HEK293 (cell line): ENCODE measurements at regions not wholly inside any gene's neighbourhood (a gene's known extent, or its start where the extent isn't known, plus 50 kb on each side); places are given as distances from the start of the nearest gene placed in this dataset.

ENCODE experiments used
- CTCF ChIA-PET: fragments of 350-600 bp; formaldehyde crosslinking; extraction: SDS; loops from one replicate; lab custom pipeline; 2021; ENCODE audit warnings: antibody characterized with exemption; lab: Yijun Ruan, JAX
- POLR2A ChIA-PET: fragments of 300-600 bp; formaldehyde crosslinking; extraction: SDS; loops from one replicate; lab custom pipeline; 2020; ENCODE audit warnings: antibody characterized with exemption, inconsistent platforms; lab: Yijun Ruan, JAX
- H3K27ac ChIP-seq: fragments of 200-500 bp; sonication (Bioruptor generic); 2 replicates; pipeline ENCODE4 v1.5.1; 2014; ENCODE audit warnings: low read depth, low read length, control low read depth, inconsistent platforms; ENCODE audit errors: extremely low read depth
- H3K36me3 ChIP-seq, 2 experiments: fragments of 200-500 bp in 1 of 2; sonication (Bioruptor generic) in 1 of 2; 1 replicate in 1 of 2; 2 replicates in 1 of 2; pipeline ENCODE4 v1.5.1; 2014 to 2017; ENCODE audit warnings: inconsistent platforms in 2 of 2, low read length in 2 of 2; ENCODE audit not compliant: control insufficient read depth in 2 of 2, insufficient read depth in 1 of 2
- H3K4me1 ChIP-seq: fragments of 200-500 bp; sonication (Bioruptor generic); 2 replicates; pipeline ENCODE4 v1.5.1; 2014; ENCODE audit warnings: mild to moderate bottlenecking, low read length, inconsistent platforms; ENCODE audit not compliant: control insufficient read depth, insufficient read depth
- H3K4me3 ChIP-seq: 2 replicates; pipeline ENCODE4 v1.5.1; 2011; ENCODE audit warnings: low read depth, mild to moderate bottlenecking, control low read depth, low read length, moderate library complexity
- H3K9me3 ChIP-seq: fragments of 200-500 bp; sonication (Bioruptor generic); 2 replicates; pipeline ENCODE4 v1.5.1; 2014; ENCODE audit warnings: low read depth, low read length, inconsistent platforms; ENCODE audit not compliant: control insufficient read depth, insufficient read depth
- BCL11A ChIP-seq: fragments of 450-650 bp; formaldehyde crosslinking; IDR thresholded peaks from 2 replicates; pipeline ENCODE4 v1.5.1; 2016; ENCODE audit warnings: low read depth, missing biosample characterization, missing genetic modification characterization
- GLIS1 ChIP-seq: fragments of 450-650 bp; formaldehyde crosslinking; IDR thresholded peaks from 2 replicates; pipeline ENCODE4 v1.5.1; 2016; ENCODE audit warnings: missing biosample characterization, missing genetic modification characterization
- KLF8 ChIP-seq: fragments of 450-650 bp; formaldehyde crosslinking; IDR thresholded peaks from 2 replicates; pipeline ENCODE4 v1.5.1; 2016; ENCODE audit warnings: missing biosample characterization, missing genetic modification characterization
- PRDM2 ChIP-seq: fragments of 450-650 bp; formaldehyde crosslinking; IDR thresholded peaks from 2 replicates; pipeline ENCODE4 v1.5.1; 2016; ENCODE audit warnings: missing biosample characterization, missing genetic modification characterization, borderline replicate concordance
- RBAK ChIP-seq: fragments of 450-650 bp; formaldehyde crosslinking; IDR thresholded peaks from 2 replicates; pipeline ENCODE4 v1.5.1; 2016; ENCODE audit warnings: missing biosample characterization, missing genetic modification characterization
- ZBTB20 ChIP-seq: fragments of 450-650 bp; formaldehyde crosslinking; IDR thresholded peaks from 2 replicates; pipeline ENCODE4 v1.5.1; 2016; ENCODE audit warnings: missing biosample characterization, missing genetic modification characterization
- ZNF175 ChIP-seq: fragments of 450-650 bp; formaldehyde crosslinking; IDR thresholded peaks from 2 replicates; pipeline ENCODE4 v1.5.1; 2016; ENCODE audit warnings: missing biosample characterization, missing genetic modification characterization
- ZNF311 ChIP-seq: fragments of 450-650 bp; formaldehyde crosslinking; IDR thresholded peaks from 2 replicates; pipeline ENCODE4 v1.5.1; 2017; ENCODE audit warnings: missing biosample characterization, missing genetic modification characterization, borderline replicate concordance
- ZNF560 ChIP-seq: fragments of 450-650 bp; formaldehyde crosslinking; IDR thresholded peaks from 2 replicates; pipeline ENCODE4 v1.5.1; 2017; ENCODE audit warnings: missing biosample characterization, missing genetic modification characterization, borderline replicate concordance
- ZNF600 ChIP-seq: fragments of 450-650 bp; formaldehyde crosslinking; IDR thresholded peaks from 2 replicates; pipeline ENCODE4 v1.5.1; 2016; ENCODE audit warnings: missing biosample characterization, missing genetic modification characterization
- ZNF610 ChIP-seq: fragments of 450-650 bp; formaldehyde crosslinking; IDR thresholded peaks from 2 replicates; pipeline ENCODE4 v1.5.1; 2016; ENCODE audit warnings: missing biosample characterization, missing genetic modification characterization, borderline replicate concordance
- ZNF660 ChIP-seq: fragments of 450-650 bp; IDR thresholded peaks from 2 replicates; pipeline ENCODE4 v1.5.1; 2018; ENCODE audit warnings: missing biosample characterization, mild to moderate bottlenecking, missing genetic modification characterization
- ZNF707 ChIP-seq: fragments of 450-650 bp; formaldehyde crosslinking; IDR thresholded peaks from 2 replicates; pipeline ENCODE4 v1.5.1; 2016; ENCODE audit warnings: missing biosample characterization, missing genetic modification characterization
- ZSCAN30 ChIP-seq: fragments of 450-650 bp; IDR thresholded peaks from 2 replicates; pipeline ENCODE4 v1.5.1; 2018; ENCODE audit warnings: missing biosample characterization, mild to moderate bottlenecking, missing genetic modification characterization, moderate library complexity
- ZSCAN4 ChIP-seq: fragments of 450-650 bp; formaldehyde crosslinking; IDR thresholded peaks from 2 replicates; pipeline ENCODE4 v1.5.1; 2017; ENCODE audit warnings: missing biosample characterization, missing genetic modification characterization
- TF ChIP-seq, protein P1 (sequence below): fragments of 450-650 bp; formaldehyde crosslinking; IDR thresholded peaks from 2 replicates; pipeline ENCODE4 v1.5.1; 2016; ENCODE audit warnings: missing biosample characterization, missing genetic modification characterization
- TF ChIP-seq, protein P2 (sequence below): fragments of 450-650 bp; IDR thresholded peaks from 2 replicates; pipeline ENCODE4 v1.5.1; 2018; ENCODE audit warnings: missing biosample characterization, missing genetic modification characterization

DNA sequence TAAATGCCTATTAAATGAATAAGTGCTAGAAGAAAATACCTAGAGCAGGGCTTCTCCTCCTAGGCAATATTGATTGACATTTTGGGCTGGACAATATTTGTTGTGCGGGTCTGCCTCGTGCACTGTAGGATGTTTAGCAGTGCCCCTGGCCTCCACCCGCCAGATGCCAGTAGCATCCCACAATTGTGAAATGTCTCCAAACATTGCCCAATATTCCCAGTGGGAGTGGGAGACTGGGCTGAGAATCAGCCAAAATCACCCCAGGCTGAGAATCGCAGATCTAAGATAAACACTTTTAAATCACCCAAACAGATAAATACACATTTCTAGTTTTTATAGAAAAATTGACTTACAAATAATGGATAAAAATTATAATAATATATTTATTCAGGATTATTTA lies 916.2 kb upstream of the LCORL start (continued):
- TF ChIP-seq KLF8 (tag by site-specific recombination) (no peak), ZBTB20 (no peak)
- TF ChIP-seq, all 188 proteins: peak for 0

- Histone ChIP-seq H3K36me3 (no peaks in the 10 kb centered on the region), H3K4me3 (no peak overlapping the region), H3K9me3 (no peaks in the 10 kb centered on the region), H3K27ac (no peak overlapping the region), H3K4me1 (no peaks in the 10 kb centered on the region)
- no peak for TF ChIP-seq ZSCAN30 (tag by site-specific recombination)
- POLR2A ChIA-PET: no interaction called here
- CTCF ChIA-PET: interaction anchor here (0.5 kb wide), 1 partner anchor 1100 kb away, joined by 4 read pairs; no protein-coding TSS in a partner anchor
Measured at GRCh38 chr4:18937080-18937479, 915.5 kb upstream of the LCORL start.

GRCh38 chr4:18935659-18936345 lies 914.2 kb upstream of the LCORL start:
- ChIA-PET POLR2A (no interaction called here), CTCF (no interaction called here)
- H3K9me3 ChIP-seq: no peaks in the 10 kb centered on the region
- no peaks in the 10 kb centered on the region for H3K4me1 ChIP-seq
- no peaks in the 10 kb centered on the region for H3K36me3 ChIP-seq
- no peak overlapping the region for H3K4me3 ChIP-seq
- no peak overlapping the region for H3K27ac ChIP-seq
- TF ChIP-seq ZSCAN4 (tag by site-specific recombination) (no peak), ZNF660 (tag by site-specific recombination) (no peak), ZNF311 (tag by site-specific recombination) (no peak), ZNF610 (no peak), ZNF560 (tag by site-specific recombination) (no peak)

GRCh38 chr4:18934197-18934596 lies 912.6 kb upstream of the LCORL start:
- no peaks in the 10 kb centered on the region for H3K9me3 ChIP-seq
- CTCF ChIA-PET: interaction anchor here (0.5 to 0.7 kb wide), 2 partner anchors 84 to 317 kb away, joined by 3 read pairs; no protein-coding TSS in a partner anchor
- POLR2A ChIA-PET: no interaction called here
- no peak overlapping the region for H3K27ac ChIP-seq
- TF ChIP-seq RBAK (no peak), BCL11A (no peak), ZNF660 (tag by site-specific recombination) (no peak), ZNF175 (tag by site-specific recombination) (no peak), ZNF600 (tag by site-specific recombination) (no peak), PRDM2 (tag by site-specific recombination) (no peak), GLIS1 (tag by site-specific recombination) (no peak), ZNF707 (tag by site-specific recombination) (no peak)
- TF ChIP-seq, protein P1, sequence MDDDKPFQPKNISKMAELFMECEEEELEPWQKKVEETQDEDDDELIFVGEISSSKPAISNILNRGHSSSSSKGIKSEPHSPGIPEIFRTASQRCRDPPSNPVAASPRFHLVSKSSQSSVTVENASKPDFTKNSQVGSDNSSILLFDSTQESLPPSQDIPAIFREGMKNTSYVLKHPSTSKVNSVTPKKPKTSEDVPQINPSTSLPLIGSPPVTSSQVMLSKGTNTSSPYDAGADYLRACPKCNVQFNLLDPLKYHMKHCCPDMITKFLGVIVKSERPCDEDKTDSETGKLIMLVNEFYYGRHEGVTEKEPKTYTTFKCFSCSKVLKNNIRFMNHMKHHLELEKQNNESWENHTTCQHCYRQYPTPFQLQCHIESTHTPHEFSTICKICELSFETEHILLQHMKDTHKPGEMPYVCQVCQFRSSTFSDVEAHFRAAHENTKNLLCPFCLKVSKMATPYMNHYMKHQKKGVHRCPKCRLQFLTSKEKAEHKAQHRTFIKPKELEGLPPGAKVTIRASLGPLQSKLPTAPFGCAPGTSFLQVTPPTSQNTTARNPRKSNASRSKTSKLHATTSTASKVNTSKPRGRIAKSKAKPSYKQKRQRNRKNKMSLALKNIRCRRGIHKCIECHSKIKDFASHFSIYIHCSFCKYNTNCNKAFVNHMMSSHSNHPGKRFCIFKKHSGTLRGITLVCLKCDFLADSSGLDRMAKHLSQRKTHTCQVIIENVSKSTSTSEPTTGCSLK: no peak
- TF ChIP-seq, protein P2, sequence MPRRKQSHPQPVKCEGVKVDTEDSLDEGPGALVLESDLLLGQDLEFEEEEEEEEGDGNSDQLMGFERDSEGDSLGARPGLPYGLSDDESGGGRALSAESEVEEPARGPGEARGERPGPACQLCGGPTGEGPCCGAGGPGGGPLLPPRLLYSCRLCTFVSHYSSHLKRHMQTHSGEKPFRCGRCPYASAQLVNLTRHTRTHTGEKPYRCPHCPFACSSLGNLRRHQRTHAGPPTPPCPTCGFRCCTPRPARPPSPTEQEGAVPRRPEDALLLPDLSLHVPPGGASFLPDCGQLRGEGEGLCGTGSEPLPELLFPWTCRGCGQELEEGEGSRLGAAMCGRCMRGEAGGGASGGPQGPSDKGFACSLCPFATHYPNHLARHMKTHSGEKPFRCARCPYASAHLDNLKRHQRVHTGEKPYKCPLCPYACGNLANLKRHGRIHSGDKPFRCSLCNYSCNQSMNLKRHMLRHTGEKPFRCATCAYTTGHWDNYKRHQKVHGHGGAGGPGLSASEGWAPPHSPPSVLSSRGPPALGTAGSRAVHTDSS (tag by site-specific recombination): no peak
- no peaks in the 10 kb centered on the region for H3K36me3 ChIP-seq
- no peak overlapping the region for H3K4me3 ChIP-seq
- H3K4me1 ChIP-seq: no peaks in the 10 kb centered on the region
